HepG2 (cell line): ENCODE measurements at regions not wholly inside any gene's neighbourhood (a gene's known extent, or its start where the extent isn't known, plus 50 kb on each side); places are given as distances from the start of the nearest gene placed in this dataset.

Experiments
- ATAC-seq: fragments of 200-7000 bp; cut with Tn5 transposase; 3 replicates; pipeline ENCODE4 v1.9.1; 2020; ENCODE audit warnings: mild to moderate bottlenecking, moderate library complexity
- BruUV-seq: library from RNA; stranded (reverse); fragments of 400-500 nt; replicated peaks from 2 replicates; lab custom pipeline; 2021; lab: Mats Ljungman, UMichigan
- CTCF ChIA-PET: fragments of 300-600 bp; formaldehyde crosslinking; extraction: SDS; loops from one replicate; lab custom pipeline; 2021; ENCODE audit warnings: low total read pairs, inconsistent platforms, low intra/inter-chr PET ratio; lab: Yijun Ruan, JAX
- POLR2A ChIA-PET: fragments of 350-600 bp; sonication (Branson Sonifier 250); formaldehyde crosslinking; loops from one replicate; lab custom pipeline; 2020; ENCODE audit warnings: antibody characterized with exemption, inconsistent platforms; lab: Yijun Ruan, JAX
- DNase-seq: peaks from one replicate; pipeline ENCODE4 v3.0.0-alpha.2; 2015; ENCODE audit warnings: low spot score
- FAIRE-seq: peaks from 3 replicates; lab custom pipeline; 2011; peaks lifted over from hg19 to GRCh38; lab: Jason Lieb, UNC
- H2AFZ ChIP-seq: one replicate; pipeline ENCODE4 v1.6.1; 2011; ENCODE audit warnings: low read length, inconsistent platforms
- H3K27ac ChIP-seq: fragments of 300-600 bp; 3 replicates; pipeline ENCODE4 v1.8.0; 2011; ENCODE audit warnings: mixed run types, mild to moderate bottlenecking, mixed read lengths, low read length, inconsistent platforms; ENCODE audit not compliant: insufficient read depth; ENCODE audit errors: extremely low read length
- H3K27me3 ChIP-seq, 2 experiments: fragments of 200-600 bp in 1 of 2; 2 replicates in 1 of 2; 3 replicates in 1 of 2; pipeline versions ENCODE4 v1.6.0 to v1.8.0; 2011; ENCODE audit warnings: low read length in 2 of 2, mild to moderate bottlenecking in 2 of 2, moderate library complexity in 2 of 2, inconsistent platforms in 1 of 2; ENCODE audit not compliant: insufficient read depth in 2 of 2, control insufficient read depth in 1 of 2
- H3K36me3 ChIP-seq, 2 experiments: fragments of 200-600 bp in 1 of 2; replicated peaks in 1 of 2; 2 replicates in 1 of 2; 3 replicates in 1 of 2; pipeline versions ENCODE4 v1.5.1 to v1.8.0; 2011; ENCODE audit warnings: low read length in 2 of 2, inconsistent platforms in 1 of 2; ENCODE audit not compliant: insufficient read depth in 2 of 2, control insufficient read depth in 1 of 2
- H3K4me1 ChIP-seq: 2 replicates; pipeline ENCODE4 v1.5.1; 2012; ENCODE audit warnings: low read length, inconsistent platforms; ENCODE audit not compliant: insufficient read depth
- H3K4me2 ChIP-seq: 2 replicates; pipeline ENCODE4 v1.6.0; 2011; ENCODE audit warnings: low read depth, low read length, inconsistent platforms
- H3K4me3 ChIP-seq, 3 experiments: fragments of 200-600 bp in 1 of 3; sonication (generic), shearing (Covaris generic) in 1 of 3; replicated peaks in 1 of 3; 2 replicates each; pipeline ENCODE4 v1.5.1; 2011 to 2016; ENCODE audit warnings: low read length in 3 of 3, inconsistent platforms in 2 of 3, low read depth in 2 of 3, mild to moderate bottlenecking in 2 of 3, control low read depth in 1 of 3, mixed read lengths in 1 of 3; ENCODE audit not compliant: insufficient read depth in 1 of 3
- H3K79me2 ChIP-seq: one replicate; pipeline ENCODE4 v1.6.1; 2011; ENCODE audit warnings: low read length, inconsistent platforms; ENCODE audit not compliant: insufficient read depth
- H3K9ac ChIP-seq: 2 replicates; pipeline ENCODE4 v1.6.0; 2011; ENCODE audit warnings: mild to moderate bottlenecking, low read depth, low read length, inconsistent platforms; ENCODE audit not compliant: insufficient read depth
- H3K9me3 ChIP-seq: 2 replicates; pipeline ENCODE4 v1.5.1; 2012; ENCODE audit warnings: mild to moderate bottlenecking, low read length
- H4K20me1 ChIP-seq: 2 replicates; pipeline ENCODE4 v1.6.0; 2011; ENCODE audit warnings: inconsistent platforms, mild to moderate bottlenecking, low read length, moderate library complexity; ENCODE audit not compliant: insufficient read depth
- DMAP1 ChIP-seq: IDR thresholded peaks from 2 replicates; pipeline ENCODE4 v1.6.1; 2016
- ERF ChIP-seq: IDR thresholded peaks from 2 replicates; pipeline ENCODE4 v1.6.1; 2018; ENCODE audit warnings: missing biosample characterization, missing genetic modification reagents
- POLR2AphosphoS5 ChIP-seq: IDR thresholded peaks from 2 replicates; pipeline ENCODE4 v1.6.1; 2012; ENCODE audit warnings: low read depth, low read length
- PRPF4 ChIP-seq: fragments of 200-400 bp; formaldehyde crosslinking; IDR thresholded peaks from 2 replicates; pipeline ENCODE4 v1.6.1; 2016; ENCODE audit warnings: low read length, low read depth; ENCODE audit not compliant: poor library complexity, severe bottlenecking
- RARG ChIP-seq: sonication (generic); formaldehyde crosslinking; IDR thresholded peaks from 2 replicates; pipeline ENCODE4 v1.4.0; 2020; ENCODE audit warnings: low read depth, mild to moderate bottlenecking, missing genetic modification reagents
- REPIN1 ChIP-seq: sonication (generic); formaldehyde crosslinking; IDR thresholded peaks from 2 replicates; pipeline ENCODE4 v1.8.0; 2022; ENCODE audit warnings: missing genetic modification reagents, low read depth, mild to moderate bottlenecking, borderline replicate concordance
- SATB2 ChIP-seq: sonication (generic); formaldehyde crosslinking; IDR thresholded peaks from 2 replicates; pipeline ENCODE4 v1.5.0; 2020; ENCODE audit warnings: missing genetic modification reagents
- SRSF1 ChIP-seq: fragments of 200-400 bp; formaldehyde crosslinking; optimal IDR thresholded peaks from 2 replicates; pipeline ENCODE3; 2017; ENCODE audit warnings: mild to moderate bottlenecking, low read depth, low read length, moderate library complexity
- ZNF260 ChIP-seq: sonication (generic); formaldehyde crosslinking; IDR thresholded peaks from 2 replicates; pipeline ENCODE4 v1.4.0; 2020; ENCODE audit warnings: missing genetic modification reagents, low read depth, mild to moderate bottlenecking, borderline replicate concordance
- ZNF451 ChIP-seq: sonication (generic); formaldehyde crosslinking; IDR thresholded peaks from 2 replicates; pipeline ENCODE4 v1.5.0; 2020; ENCODE audit warnings: mild to moderate bottlenecking, missing genetic modification reagents
- ZNF552 ChIP-seq: sonication (generic); formaldehyde crosslinking; IDR thresholded peaks from 2 replicates; pipeline ENCODE4 v1.9.0; 2022; ENCODE audit warnings: missing genetic modification reagents, mild to moderate bottlenecking, borderline replicate concordance
- ZNF567 ChIP-seq: sonication (generic); formaldehyde crosslinking; IDR thresholded peaks from 2 replicates; pipeline ENCODE4 v1.8.1; 2023; ENCODE audit warnings: mild to moderate bottlenecking, missing genetic modification reagents, borderline replicate concordance
- ZNF570 ChIP-seq: sonication (generic); formaldehyde crosslinking; IDR thresholded peaks from 2 replicates; pipeline ENCODE4 v1.4.0; 2020; ENCODE audit warnings: mild to moderate bottlenecking, missing genetic modification reagents, borderline replicate concordance
- ZSCAN25 ChIP-seq: sonication (generic); formaldehyde crosslinking; IDR thresholded peaks from 2 replicates; pipeline ENCODE4 v1.8.0; 2022; ENCODE audit warnings: mild to moderate bottlenecking, missing genetic modification reagents
- WGBS: methylation state at CpG from one replicate; pipeline ENCODE4 v1.1.6; 2017; ENCODE audit warnings: low lambda C conversion rate; 5-methylcytosine and 5-hydroxymethylcytosine counted together
- in situ Hi-C: cut with HindIII; loops from 2 replicates; pipeline ENCODE4 v1.10.0; 2017; ENCODE audit warnings: low pct_unique_long_range_greater_than_20kb; ENCODE audit not compliant: extremely low pct_ligation_motif_present
- intact Hi-C: fragments of 100-400 bp; cut with micrococcal nuclease; formaldehyde crosslinking; loops from one replicate; pipeline ENCODE4 v1.10.0; 2022; ENCODE audit not compliant: unreplicated experiment
- TF ChIP-seq, protein P1 (sequence below): IDR thresholded peaks from 2 replicates; pipeline ENCODE4 v1.6.1; 2016; ENCODE audit warnings: missing biosample characterization, missing genetic modification reagents, low read depth
- TF ChIP-seq, protein P2 (sequence below): IDR thresholded peaks from 2 replicates; pipeline ENCODE4 v1.6.1; 2016; ENCODE audit warnings: low read depth, control low read depth

DNA sequence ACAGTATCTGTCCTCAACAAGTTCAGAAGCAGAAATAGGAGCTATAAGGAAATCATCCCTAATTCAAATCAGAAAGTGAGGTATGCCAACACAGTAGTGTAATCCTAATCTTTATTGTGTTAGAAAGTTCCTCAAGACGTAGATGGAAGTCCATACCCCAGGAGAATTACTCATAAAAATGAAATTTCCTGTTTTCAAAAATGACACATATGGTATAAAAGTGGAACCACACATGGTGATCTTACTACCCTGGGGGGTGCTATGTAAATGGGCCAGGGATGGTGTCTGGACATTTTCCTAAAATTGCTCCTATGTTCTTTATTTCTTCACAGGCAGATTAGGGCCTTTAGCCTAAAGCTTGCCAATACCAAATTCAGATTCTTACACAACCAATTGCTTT lies 204.1 kb downstream of the ARRDC4 start (continued):
- TF ChIP-seq, protein P1, sequence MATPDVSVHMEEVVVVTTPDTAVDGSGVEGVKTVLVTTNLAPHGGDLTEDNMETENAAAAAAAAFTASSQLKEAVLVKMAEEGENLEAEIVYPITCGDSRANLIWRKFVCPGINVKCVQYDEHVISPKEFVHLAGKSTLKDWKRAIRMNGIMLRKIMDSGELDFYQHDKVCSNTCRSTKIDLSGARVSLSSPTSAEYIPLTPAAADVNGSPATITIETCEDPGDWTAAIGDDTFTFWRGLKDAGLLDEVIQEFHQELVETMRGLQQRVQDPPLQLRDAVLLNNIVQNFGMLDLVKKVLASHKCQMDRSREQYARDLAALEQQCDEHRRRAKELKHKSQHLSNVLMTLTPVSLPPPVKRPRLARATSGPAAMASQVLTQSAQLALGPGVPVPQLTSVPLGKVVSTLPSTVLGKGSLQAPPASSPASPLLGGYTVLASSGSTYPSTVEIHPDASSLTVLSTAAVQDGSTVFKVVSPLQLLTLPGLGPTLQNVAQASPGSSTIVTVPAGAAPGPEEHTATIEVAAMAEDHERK (CRISPR knock-in tag) = no peak

- CTCF ChIA-PET = no interaction called here
- TF ChIP-seq REPIN1 (CRISPR knock-in tag) (no peak), ZSCAN25 (CRISPR knock-in tag) (no peak), RARG (no peak), ZNF552 (CRISPR knock-in tag) (no peak), SATB2 (CRISPR knock-in tag) (no peak), ZNF570 (CRISPR knock-in tag) (no peak), ZNF567 (CRISPR knock-in tag) (no peak), POLR2AphosphoS5 (no peak), ZNF451 (CRISPR knock-in tag) (no peak), PRPF4 (no peak), ERF (no peak), DMAP1 (no peak), ZNF260 (CRISPR knock-in tag) (no peak), SRSF1 (no peak)
- TF ChIP-seq, protein P2, sequence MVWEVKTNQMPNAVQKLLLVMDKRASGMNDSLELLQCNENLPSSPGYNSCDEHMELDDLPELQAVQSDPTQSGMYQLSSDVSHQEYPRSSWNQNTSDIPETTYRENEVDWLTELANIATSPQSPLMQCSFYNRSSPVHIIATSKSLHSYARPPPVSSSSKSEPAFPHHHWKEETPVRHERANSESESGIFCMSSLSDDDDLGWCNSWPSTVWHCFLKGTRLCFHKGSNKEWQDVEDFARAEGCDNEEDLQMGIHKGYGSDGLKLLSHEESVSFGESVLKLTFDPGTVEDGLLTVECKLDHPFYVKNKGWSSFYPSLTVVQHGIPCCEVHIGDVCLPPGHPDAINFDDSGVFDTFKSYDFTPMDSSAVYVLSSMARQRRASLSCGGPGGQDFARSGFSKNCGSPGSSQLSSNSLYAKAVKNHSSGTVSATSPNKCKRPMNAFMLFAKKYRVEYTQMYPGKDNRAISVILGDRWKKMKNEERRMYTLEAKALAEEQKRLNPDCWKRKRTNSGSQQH (CRISPR knock-in tag) = no peak
- Histone ChIP-seq H3K36me3 (no peaks in the 10 kb centered on the region), H3K27ac (no peak overlapping the region), H3K4me2 (no peak overlapping the region), H3K9me3 (no peaks in the 10 kb centered on the region), H3K4me3 (no peak overlapping the region), H2AFZ (no peak overlapping the region), H3K4me1 (no peaks in the 10 kb centered on the region), H4K20me1 (no peaks in the 10 kb centered on the region), H3K27me3 (peaks cover 0 to 12% of the 10 kb centered on the region in 2 experiments; a peak in 2 of 5 replicates), H3K9ac (no peak overlapping the region), H3K79me2 (no peaks in the 10 kb centered on the region)
- no peak for FAIRE-seq
- no peak for DNase-seq
- 8% methylated on average over 6 of the region's 6 CpGs for WGBS
- intact Hi-C loops (no loop called here), in situ Hi-C loops (no loop called here)
- POLR2A ChIA-PET = no interaction called here
- no TSS peak for BruUV-seq
- no peak for ATAC-seq
Observed at GRCh38 chr15:98164986-98165385, 204.5 kb downstream of the ARRDC4 start.
